ENCODE measurements at regions not wholly inside any gene's neighbourhood (a gene's known extent, or its start where the extent isn't known, plus 50 kb on each side); places are given as distances from the start of the nearest gene placed in this dataset.

DNA sequence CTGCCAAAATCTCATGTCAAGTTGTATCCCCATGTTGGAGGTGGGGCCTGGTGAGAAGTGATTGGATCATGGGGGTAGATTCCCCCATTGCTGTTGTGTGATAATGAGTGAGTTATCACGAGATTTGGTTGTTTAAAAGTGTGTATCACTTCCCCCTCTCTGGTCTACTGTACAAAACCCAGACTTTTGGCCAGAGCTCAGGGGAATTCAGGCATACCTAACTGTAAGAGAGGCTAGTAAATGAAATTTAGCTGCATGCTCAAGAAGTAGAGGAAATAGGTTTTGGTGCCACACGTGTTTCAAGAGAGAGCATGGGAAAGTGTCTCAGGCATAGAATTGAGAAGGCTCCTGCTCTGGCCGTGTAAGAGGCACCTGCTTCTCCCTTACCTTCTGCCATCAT is 190.5 kb upstream of the GALNTL6 start (continued):
- TF ChIP-seq, protein P1, sequence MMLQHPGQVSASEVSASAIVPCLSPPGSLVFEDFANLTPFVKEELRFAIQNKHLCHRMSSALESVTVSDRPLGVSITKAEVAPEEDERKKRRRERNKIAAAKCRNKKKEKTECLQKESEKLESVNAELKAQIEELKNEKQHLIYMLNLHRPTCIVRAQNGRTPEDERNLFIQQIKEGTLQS (IDR thresholded peaks at IDR 0.05), result no peak
- no peak for TF ChIP-seq EZH2phosphoT487 (IDR thresholded peaks at IDR 0.05; ENCODE audit: borderline replicate concordance)
- TF ChIP-seq EGR1 (IDR thresholded peaks at IDR 0.05; ENCODE audit: low read depth), result no peak
- no peak for TF ChIP-seq MAX (IDR thresholded peaks at IDR 0.05)
- no peak for TF ChIP-seq JUND (IDR thresholded peaks at IDR 0.05)

- POLR2A ChIA-PET, result no interaction called here
Measured at GRCh38 chr4:171621646-171622045, 191.6 kb upstream of the GALNTL6 start.

More at GRCh38 chr4:171621646-171622045, 191.6 kb upstream of the GALNTL6 start:
- Histone ChIP-seq H3K4me2 (ENCODE audit: low read length) (no peak overlapping the region), H3K4me1 (ENCODE audit: control insufficient read depth in 1 of 2, insufficient read depth in 2 of 2, low read length in 2 of 2) (no peaks in the 10 kb centered on the region), H3K79me2 (ENCODE audit: insufficient read depth, low read length) (no peaks in the 10 kb centered on the region), H4K20me1 (ENCODE audit: insufficient read depth) (no peaks in the 10 kb centered on the region), H3K4me3 (replicated peaks in 1 of 2; ENCODE audit: low read depth in 1 of 2, low read length in 2 of 2) (no peak overlapping the region), H3K27ac (ENCODE audit: low read depth, low read length) (no peak overlapping the region), H3K9ac (ENCODE audit: low read length) (no peak overlapping the region), H3K36me3 (ENCODE audit: control insufficient read depth in 1 of 2, insufficient read depth in 2 of 2, low read length in 2 of 2) (no peaks in the 10 kb centered on the region), H3K27me3 (ENCODE audit: insufficient read depth, low read length) (no peaks in the 10 kb centered on the region), H3K9me2 (ENCODE audit: insufficient read depth) (no peaks in the 10 kb centered on the region), H2AFZ (ENCODE audit: low read depth, low read length, poor library complexity, severe bottlenecking) (no peak overlapping the region), H3K9me3 (ENCODE audit: control insufficient read depth in 1 of 2, insufficient read depth in 1 of 2, low read depth in 1 of 2, low read length in 2 of 2) (no peaks in the 10 kb centered on the region)
- intact Hi-C loops (cut with micrococcal nuclease), result no loop called here
- DNase-seq (ENCODE audit: low read depth, low spot score) (no peak), ATAC-seq (no peak)
- ChIA-PET RAD21 (ENCODE audit: low non-redundant PET in 1 of 2, low total read pairs in 2 of 2, uncharacterized antibody in 2 of 2, unreplicated experiment in 2 of 2) (no interaction called here), CTCF (no interaction called here)
- no TSS peak for BruUV-seq (replicated peaks)
- TF ChIP-seq YY1 (IDR thresholded peaks at IDR 0.05; ENCODE audit: extremely low read depth, insufficient replicate concordance, low read depth, low read length) (no peak), JUND (IDR thresholded peaks at IDR 0.05) (no peak), SP1 (IDR thresholded peaks at IDR 0.05; ENCODE audit: low read depth) (no peak), EZH2phosphoT487 (IDR thresholded peaks at IDR 0.05; ENCODE audit: borderline replicate concordance) (no peak), CEBPB (IDR thresholded peaks at IDR 0.05; ENCODE audit: low read depth) (no peak), EZH2 (IDR thresholded peaks at IDR 0.05) (no peak), RAD21 (IDR thresholded peaks at IDR 0.05; ENCODE audit: low read depth) (no peak), ZNF274 (IDR thresholded peaks at IDR 0.05; ENCODE audit: low read depth, low read length) (no peak), CBX3 (IDR thresholded peaks at IDR 0.05; ENCODE audit: low read depth) (no peak), POLR2AphosphoS5 (IDR thresholded peaks at IDR 0.05; ENCODE audit: low read depth, low read length) (no peak)
- TF ChIP-seq, protein P2, sequence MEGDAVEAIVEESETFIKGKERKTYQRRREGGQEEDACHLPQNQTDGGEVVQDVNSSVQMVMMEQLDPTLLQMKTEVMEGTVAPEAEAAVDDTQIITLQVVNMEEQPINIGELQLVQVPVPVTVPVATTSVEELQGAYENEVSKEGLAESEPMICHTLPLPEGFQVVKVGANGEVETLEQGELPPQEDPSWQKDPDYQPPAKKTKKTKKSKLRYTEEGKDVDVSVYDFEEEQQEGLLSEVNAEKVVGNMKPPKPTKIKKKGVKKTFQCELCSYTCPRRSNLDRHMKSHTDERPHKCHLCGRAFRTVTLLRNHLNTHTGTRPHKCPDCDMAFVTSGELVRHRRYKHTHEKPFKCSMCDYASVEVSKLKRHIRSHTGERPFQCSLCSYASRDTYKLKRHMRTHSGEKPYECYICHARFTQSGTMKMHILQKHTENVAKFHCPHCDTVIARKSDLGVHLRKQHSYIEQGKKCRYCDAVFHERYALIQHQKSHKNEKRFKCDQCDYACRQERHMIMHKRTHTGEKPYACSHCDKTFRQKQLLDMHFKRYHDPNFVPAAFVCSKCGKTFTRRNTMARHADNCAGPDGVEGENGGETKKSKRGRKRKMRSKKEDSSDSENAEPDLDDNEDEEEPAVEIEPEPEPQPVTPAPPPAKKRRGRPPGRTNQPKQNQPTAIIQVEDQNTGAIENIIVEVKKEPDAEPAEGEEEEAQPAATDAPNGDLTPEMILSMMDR (IDR thresholded peaks at IDR 0.05 in 2 of 3, conservative IDR thresholded peaks at IDR 0.05 in 1 of 3; ENCODE audit: borderline replicate concordance in 1 of 3, insufficient read depth in 1 of 3, low read depth in 2 of 3, low read length in 2 of 3), result no peak
- TF ChIP-seq, protein P3, sequence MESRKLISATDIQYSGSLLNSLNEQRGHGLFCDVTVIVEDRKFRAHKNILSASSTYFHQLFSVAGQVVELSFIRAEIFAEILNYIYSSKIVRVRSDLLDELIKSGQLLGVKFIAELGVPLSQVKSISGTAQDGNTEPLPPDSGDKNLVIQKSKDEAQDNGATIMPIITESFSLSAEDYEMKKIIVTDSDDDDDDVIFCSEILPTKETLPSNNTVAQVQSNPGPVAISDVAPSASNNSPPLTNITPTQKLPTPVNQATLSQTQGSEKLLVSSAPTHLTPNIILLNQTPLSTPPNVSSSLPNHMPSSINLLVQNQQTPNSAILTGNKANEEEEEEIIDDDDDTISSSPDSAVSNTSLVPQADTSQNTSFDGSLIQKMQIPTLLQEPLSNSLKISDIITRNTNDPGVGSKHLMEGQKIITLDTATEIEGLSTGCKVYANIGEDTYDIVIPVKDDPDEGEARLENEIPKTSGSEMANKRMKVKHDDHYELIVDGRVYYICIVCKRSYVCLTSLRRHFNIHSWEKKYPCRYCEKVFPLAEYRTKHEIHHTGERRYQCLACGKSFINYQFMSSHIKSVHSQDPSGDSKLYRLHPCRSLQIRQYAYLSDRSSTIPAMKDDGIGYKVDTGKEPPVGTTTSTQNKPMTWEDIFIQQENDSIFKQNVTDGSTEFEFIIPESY (IDR thresholded peaks at IDR 0.05; ENCODE audit: extremely low read depth, insufficient replicate concordance, low read length), result no peak
